ENCODE measurements at regions not wholly inside any gene's neighbourhood (a gene's known extent, or its start where the extent isn't known, plus 50 kb on each side); places are given as distances from the start of the nearest gene placed in this dataset.

DNA sequence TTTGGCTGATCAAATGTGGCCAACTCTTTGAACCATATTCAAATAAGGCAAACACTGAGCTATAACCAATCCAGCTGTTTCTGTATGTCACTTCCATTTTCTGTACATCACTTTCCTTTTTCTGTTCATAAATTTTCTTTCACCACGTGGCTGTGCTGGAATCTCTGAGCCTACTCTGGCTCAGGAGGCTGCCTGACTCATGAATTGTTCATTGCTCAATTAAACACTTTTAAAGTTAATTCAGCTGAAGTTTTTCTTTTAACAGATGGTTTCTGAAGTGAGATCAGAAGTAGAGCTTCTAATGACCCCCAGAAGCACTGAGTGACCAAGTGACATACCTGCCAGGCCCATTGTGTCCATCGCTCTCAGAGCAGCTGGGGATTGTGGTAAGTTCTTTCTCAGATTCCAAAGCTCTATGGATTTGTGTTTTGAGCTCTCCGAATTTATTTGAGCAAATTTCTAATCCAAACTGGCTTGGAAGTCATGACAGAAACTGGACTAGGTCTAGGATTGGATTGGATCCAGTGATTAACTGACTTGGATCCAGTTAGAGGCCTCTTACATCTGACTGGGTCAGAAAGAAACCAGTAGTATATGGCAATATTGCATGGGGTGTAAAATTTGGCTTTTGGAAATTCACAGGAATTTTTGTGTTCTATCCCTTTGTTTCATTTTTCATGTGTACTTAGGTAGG is 121.2 kb upstream of the BANK1 start:
- no peaks in the 10 kb centered on the region for H3K79me2 ChIP-seq (ENCODE audit: control insufficient read depth, low read length)
- no peak for TF ChIP-seq CTCF (IDR thresholded peaks at IDR 0.05; ENCODE audit: low read depth, low read length, poor library complexity, severe bottlenecking)
- no peak for TF ChIP-seq EZH2phosphoT487 (IDR thresholded peaks at IDR 0.05; ENCODE audit: borderline replicate concordance, low read length)
- H3K27me3 ChIP-seq (ENCODE audit: control insufficient read depth, low read length) = no peaks in the 10 kb centered on the region
- no peaks in the 10 kb centered on the region for H3K9me3 ChIP-seq (ENCODE audit: control insufficient read depth, insufficient read depth, low read length)
- no peak overlapping the region for H3K4me3 ChIP-seq (ENCODE audit: low read length)
- no peaks in the 10 kb centered on the region for H4K20me1 ChIP-seq (ENCODE audit: control insufficient read depth, insufficient read depth, low read depth, low read length)
- H3K4me2 ChIP-seq (ENCODE audit: low read length) = no peak overlapping the region
- no peak overlapping the region for H3K27ac ChIP-seq (ENCODE audit: low read depth, low read length)
- H3K9me2 ChIP-seq (replicated peaks; ENCODE audit: control insufficient read depth, low read length) = no peaks in the 10 kb centered on the region
- H3F3A ChIP-seq (ENCODE audit: control insufficient read depth, insufficient read depth) = no peaks in the 10 kb centered on the region
- 0 out of 2 replicates have a peak, but pooled peaks cover 3% of the 10 kb centered on the region for H3K4me1 ChIP-seq (ENCODE audit: control insufficient read depth, low read length)
- H3K36me3 ChIP-seq (ENCODE audit: control insufficient read depth, low read length) = no peaks in the 10 kb centered on the region

GRCh38 chr4:101667348-101667747 is 123.2 kb upstream of the BANK1 start:
- no peaks in the 10 kb centered on the region for H3K36me3 ChIP-seq (ENCODE audit: control insufficient read depth, low read length)
- H3K27me3 ChIP-seq (ENCODE audit: control insufficient read depth, low read length) = no peaks in the 10 kb centered on the region
- no peaks in the 10 kb centered on the region for H4K20me1 ChIP-seq (ENCODE audit: control insufficient read depth, insufficient read depth, low read depth, low read length)
- TF ChIP-seq EZH2phosphoT487 (IDR thresholded peaks at IDR 0.05; ENCODE audit: borderline replicate concordance, low read length) (no peak), CTCF (IDR thresholded peaks at IDR 0.05; ENCODE audit: low read depth, low read length, poor library complexity, severe bottlenecking) (no peak)
- no peaks in the 10 kb centered on the region for H3K9me3 ChIP-seq (ENCODE audit: control insufficient read depth, insufficient read depth, low read length)
- no peak overlapping the region for H3K4me3 ChIP-seq (ENCODE audit: low read length)
- 0 out of 2 replicates have a peak, but pooled peaks cover 3% of the 10 kb centered on the region for H3K4me1 ChIP-seq (ENCODE audit: control insufficient read depth, low read length)
- no peaks in the 10 kb centered on the region for H3K9me2 ChIP-seq (replicated peaks; ENCODE audit: control insufficient read depth, low read length)
- H3K27ac ChIP-seq (ENCODE audit: low read depth, low read length) = no peak overlapping the region
- H3K4me2 ChIP-seq (ENCODE audit: low read length) = no peak overlapping the region
- no peaks in the 10 kb centered on the region for H3K79me2 ChIP-seq (ENCODE audit: control insufficient read depth, low read length)
- no peaks in the 10 kb centered on the region for H3F3A ChIP-seq (ENCODE audit: control insufficient read depth, insufficient read depth)

- Histone ChIP-seq H3K36me3 (ENCODE audit: control insufficient read depth, low read length) (no peaks in the 10 kb centered on the region), H4K20me1 (ENCODE audit: control insufficient read depth, insufficient read depth, low read depth, low read length) (no peaks in the 10 kb centered on the region), H3K4me3 (ENCODE audit: low read length) (no peak overlapping the region), H3K9me3 (ENCODE audit: control insufficient read depth, insufficient read depth, low read length) (no peaks in the 10 kb centered on the region), H3K9me2 (replicated peaks; ENCODE audit: control insufficient read depth, low read length) (no peaks in the 10 kb centered on the region), H3K4me1 (ENCODE audit: control insufficient read depth, low read length) (no peaks in the 10 kb centered on the region), H3K27ac (ENCODE audit: low read depth, low read length) (no peak overlapping the region), H3K27me3 (ENCODE audit: control insufficient read depth, low read length) (no peaks in the 10 kb centered on the region), H3F3A (ENCODE audit: control insufficient read depth, insufficient read depth) (no peaks in the 10 kb centered on the region), H3K4me2 (ENCODE audit: low read length) (no peak overlapping the region), H3K79me2 (ENCODE audit: control insufficient read depth, low read length) (no peaks in the 10 kb centered on the region)
- TF ChIP-seq CTCF (IDR thresholded peaks at IDR 0.05; ENCODE audit: low read depth, low read length, poor library complexity, severe bottlenecking) (no peak), EZH2phosphoT487 (IDR thresholded peaks at IDR 0.05; ENCODE audit: borderline replicate concordance, low read length) (no peak)
Measured at GRCh38 chr4:101660607-101661006, 129.9 kb upstream of the BANK1 start.
